ENCODE measurements at regions not wholly inside any gene's neighbourhood (a gene's known extent, or its start where the extent isn't known, plus 50 kb on each side); places are given as distances from the start of the nearest gene placed in this dataset.

GRCh38 chr14:34345718-34346465 is 116.1 kb downstream of the SPTSSA start:
- no peak overlapping the region for H3K27ac ChIP-seq
- no peak for TF ChIP-seq CTCF (conservative IDR thresholded peaks at IDR 0.05)

- H3K27ac ChIP-seq: no peak overlapping the region
- no peak for TF ChIP-seq CTCF (conservative IDR thresholded peaks at IDR 0.05)
Observed at GRCh38 chr14:34344318-34344717, 117.7 kb downstream of the SPTSSA start.

- TF ChIP-seq CTCF (conservative IDR thresholded peaks at IDR 0.05): no peak
- H3K27ac ChIP-seq: no peak overlapping the region
Observed at GRCh38 chr14:34340025-34340625, 121.9 kb downstream of the SPTSSA start.

GRCh38 chr14:34338056-34338455 is 124.0 kb downstream of the SPTSSA start:
- TF ChIP-seq CTCF (conservative IDR thresholded peaks at IDR 0.05): no peak
- H3K27ac ChIP-seq: no peak overlapping the region

GRCh38 chr14:34336501-34336900 is 125.5 kb downstream of the SPTSSA start:
- TF ChIP-seq CTCF (conservative IDR thresholded peaks at IDR 0.05): no peak
- no peak overlapping the region for H3K27ac ChIP-seq

GRCh38 chr14:34335968-34336367 is 126.1 kb downstream of the SPTSSA start:
- H3K27ac ChIP-seq: no peak overlapping the region
- TF ChIP-seq CTCF (conservative IDR thresholded peaks at IDR 0.05): no peak

GRCh38 chr14:34334329-34334728 is 127.7 kb downstream of the SPTSSA start:
- no peak for TF ChIP-seq CTCF (conservative IDR thresholded peaks at IDR 0.05)
- no peak overlapping the region for H3K27ac ChIP-seq

Data from VCaP (cell line).